Stimulated activated CD4-positive, alpha-beta T cell treated with anti-CD3 and anti-CD28 coated beads, Interleukin-4, amount 100 ng/mL, for 1 hour (primary cell): ENCODE measurements at regions not wholly inside any gene's neighbourhood (a gene's known extent, or its start where the extent isn't known, plus 50 kb on each side); places are given as distances from the start of the nearest gene placed in this dataset.
"Not testable (repeated sequence)": the region's sequence is repeated elsewhere in the genome, so short reads cannot be mapped to it uniquely, and the experiment has no call there.

Source experiments
- DNase-seq: peaks from one replicate; pipeline ENCODE4 v3.0.0-alpha.2; 2020

DNA sequence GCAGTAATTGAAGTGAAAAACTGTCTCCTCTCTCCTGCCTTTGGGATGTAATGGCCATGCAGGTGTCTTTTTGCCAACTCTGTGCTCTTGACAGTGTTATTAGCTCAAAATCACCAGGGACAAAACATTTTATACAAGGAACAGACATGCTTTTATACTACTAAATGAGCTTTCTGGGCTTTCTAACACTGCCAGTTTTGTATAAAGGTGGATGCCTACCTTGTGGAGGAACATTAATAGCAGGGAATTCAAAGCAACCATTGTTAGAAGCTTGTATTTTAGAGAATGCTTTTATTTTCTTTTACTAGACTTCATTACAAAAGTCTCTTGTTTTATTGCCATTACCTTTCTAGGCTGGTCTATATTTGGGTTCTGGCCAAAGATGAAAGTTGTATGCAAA is 54.7 kb upstream of the ARSJ start:
- no peak for DNase-seq

- no peak for DNase-seq
These were observed 57.0 kb upstream of the ARSJ start for GRCh38 chr4:114036426-114036825.

GRCh38 chr4:114036864-114037263 is 57.4 kb upstream of the ARSJ start:
- no peak for DNase-seq

DNA sequence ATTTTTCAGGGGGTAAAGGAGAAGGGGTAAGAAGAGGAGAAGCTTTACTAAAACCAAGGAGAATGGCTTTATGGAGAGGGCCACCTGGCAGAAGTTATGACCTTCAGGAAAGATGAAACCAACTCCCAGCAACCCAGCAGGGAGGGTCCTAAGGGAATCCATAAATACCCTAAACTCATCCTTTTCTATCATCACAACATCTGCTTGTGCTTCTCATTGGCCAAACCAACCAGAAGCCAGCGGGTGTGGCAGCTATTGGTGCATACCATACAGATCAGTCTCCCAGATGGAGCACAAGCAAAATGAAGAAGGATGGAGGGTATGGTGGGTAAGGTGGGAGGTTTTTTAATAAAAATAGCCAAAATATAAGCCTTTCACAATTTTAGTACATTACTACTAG is 58.5 kb upstream of the ARSJ start:
- DNase-seq, result no peak

- no peak for DNase-seq
These were observed 59.4 kb upstream of the ARSJ start for GRCh38 chr4:114038762-114039387.

GRCh38 chr4:114040319-114041116 is 61.1 kb upstream of the ARSJ start:
- DNase-seq, result no peak

DNA sequence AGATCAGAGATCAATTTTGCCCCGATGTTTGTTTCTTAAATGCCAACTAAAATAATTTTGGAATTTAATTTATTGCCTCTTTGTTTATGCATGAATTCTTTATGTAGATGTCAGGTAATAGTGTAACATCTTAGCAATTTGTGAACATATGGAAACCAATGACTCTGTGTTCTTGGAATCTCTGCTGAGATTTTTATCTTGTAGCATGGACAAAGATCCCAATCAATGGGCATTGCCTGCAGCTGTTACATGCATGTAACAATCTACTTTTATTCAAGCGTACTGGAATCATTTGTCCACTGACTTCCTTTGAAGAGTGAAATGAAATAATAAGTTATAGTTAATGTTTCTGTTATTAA is 61.6 kb upstream of the ARSJ start:
- DNase-seq, result no peak

- DNase-seq, result no peak
These were observed 63.7 kb upstream of the ARSJ start for GRCh38 chr4:114043116-114043515.

DNA sequence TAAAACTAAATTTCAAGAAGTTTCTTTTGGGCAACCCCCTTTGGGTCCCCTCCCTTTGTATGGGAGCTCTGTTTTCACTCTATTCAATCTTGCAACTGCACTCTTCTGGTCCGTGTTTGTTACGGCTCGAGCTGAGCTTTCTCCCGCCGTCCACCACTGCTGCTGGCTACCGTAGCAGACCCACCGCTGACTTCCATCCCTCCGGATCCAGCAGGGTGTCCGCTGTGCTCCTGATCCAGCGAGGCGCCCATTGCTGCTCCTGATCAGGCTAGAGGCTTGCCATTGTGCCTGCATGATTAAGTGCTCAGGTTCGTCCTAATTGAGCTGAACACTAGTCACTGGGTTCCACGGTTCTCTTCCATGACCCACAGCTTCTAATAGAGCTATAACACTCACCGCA is 64.9 kb upstream of the ARSJ start:
- DNase-seq, result not testable (repeated sequence)

GRCh38 chr4:114046331-114046730 is 66.9 kb upstream of the ARSJ start:
- DNase-seq, result no peak

- not testable (repeated sequence) for DNase-seq
These were observed 68.7 kb upstream of the ARSJ start for GRCh38 chr4:114048154-114048553.

- DNase-seq, result no peak
These were observed 72.8 kb upstream of the ARSJ start for GRCh38 chr4:114052227-114052626.

DNA sequence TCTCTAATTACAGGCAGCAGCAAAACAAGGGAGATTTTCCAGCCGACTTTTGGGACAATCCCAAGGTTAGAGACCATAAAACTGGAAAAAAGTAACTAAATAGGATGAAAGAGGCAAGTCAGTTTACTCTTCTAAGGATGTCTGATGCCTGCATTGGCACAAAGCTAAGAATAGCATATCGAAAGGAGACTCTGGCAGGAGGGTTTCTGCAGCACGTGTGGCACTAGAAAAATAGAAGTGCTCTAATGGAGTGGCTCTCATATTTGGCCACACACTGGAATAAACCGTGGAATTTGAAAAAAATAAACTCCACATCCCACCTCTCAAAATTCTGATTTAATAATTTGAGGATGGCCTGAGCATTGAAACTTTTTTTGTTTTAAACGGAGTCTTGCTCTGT is 77.2 kb upstream of the ARSJ start:
- DNase-seq, result no peak

DNA sequence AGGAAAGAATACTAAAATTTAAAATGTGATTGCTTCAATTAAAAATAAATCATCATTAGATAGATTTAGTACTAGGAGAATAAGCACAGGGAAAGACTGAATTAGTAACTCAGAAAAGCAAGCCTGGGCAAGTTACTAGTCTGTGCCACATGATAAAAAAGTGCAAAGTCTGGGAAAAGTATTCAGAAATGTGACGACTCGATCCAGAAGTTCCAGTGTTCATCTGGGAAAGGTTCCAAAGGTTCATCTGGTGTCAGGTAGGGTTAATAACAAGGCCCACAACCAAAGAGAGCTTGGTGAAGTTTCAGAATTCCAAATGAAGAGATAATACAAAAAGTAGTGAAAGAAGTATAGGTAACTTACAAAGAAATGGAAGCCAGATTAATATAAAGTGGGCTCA is 78.3 kb upstream of the ARSJ start:
- no peak for DNase-seq

DNA sequence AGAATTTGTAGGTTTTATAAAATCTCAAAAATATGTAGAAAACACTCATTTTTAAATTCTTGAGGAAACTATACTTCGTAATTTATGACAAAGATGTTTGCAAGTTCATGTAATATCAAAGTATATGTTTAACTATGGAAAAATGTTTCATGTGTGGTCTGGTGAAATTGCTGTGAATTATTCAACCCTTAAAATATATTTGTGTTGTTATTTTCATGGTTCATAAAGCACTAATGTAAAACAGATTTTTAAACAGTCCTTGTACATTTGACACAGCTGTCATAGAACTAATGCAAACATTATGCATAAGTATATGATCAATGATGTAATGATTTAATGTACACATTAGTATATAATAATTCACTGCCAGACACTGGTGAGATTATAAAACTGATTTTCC is 83.1 kb upstream of the ARSJ start:
- DNase-seq, result no peak

DNA sequence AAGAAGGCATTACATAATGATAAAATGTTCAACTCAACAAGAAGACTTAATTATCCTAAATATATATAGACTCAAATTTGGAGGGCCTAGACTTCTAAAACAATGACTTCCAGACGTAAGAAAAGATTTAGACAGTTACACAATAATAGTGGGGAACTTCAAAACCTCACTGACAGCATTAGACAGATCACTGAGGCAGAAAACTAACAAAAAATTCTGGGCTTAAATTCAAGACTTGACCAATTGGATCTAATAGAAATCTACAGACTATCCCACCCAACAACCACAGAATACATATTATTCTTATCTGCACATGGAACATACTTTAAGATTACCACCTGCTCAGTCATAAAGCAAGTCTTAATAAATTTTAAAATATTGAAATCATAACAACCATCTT is 93.3 kb upstream of the ARSJ start:
- no peak for DNase-seq

- no peak for DNase-seq
These were observed 97.6 kb upstream of the ARSJ start for GRCh38 chr4:114076899-114077570.

DNA sequence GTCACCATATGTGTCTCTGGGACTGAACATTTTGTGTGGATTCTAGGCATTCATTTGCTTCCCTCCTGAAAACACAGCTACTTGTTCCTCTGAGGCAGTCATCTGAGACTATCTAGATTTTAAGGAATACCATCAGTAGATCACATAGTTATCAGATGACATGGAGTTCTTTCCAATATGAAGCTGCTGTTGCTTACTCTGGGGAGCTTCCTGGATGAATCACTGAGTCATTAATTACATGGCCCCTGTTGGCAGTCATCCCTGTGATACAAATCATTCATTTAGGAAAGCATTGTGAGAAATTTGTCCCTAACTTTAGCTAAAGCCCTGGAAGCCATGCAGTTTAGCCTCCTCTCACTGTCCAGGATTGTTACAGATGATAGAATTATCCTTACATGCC is 98.2 kb upstream of the ARSJ start:
- no peak for DNase-seq

- no peak for DNase-seq
These were observed 99.2 kb upstream of the ARSJ start for GRCh38 chr4:114078636-114079035.

DNA sequence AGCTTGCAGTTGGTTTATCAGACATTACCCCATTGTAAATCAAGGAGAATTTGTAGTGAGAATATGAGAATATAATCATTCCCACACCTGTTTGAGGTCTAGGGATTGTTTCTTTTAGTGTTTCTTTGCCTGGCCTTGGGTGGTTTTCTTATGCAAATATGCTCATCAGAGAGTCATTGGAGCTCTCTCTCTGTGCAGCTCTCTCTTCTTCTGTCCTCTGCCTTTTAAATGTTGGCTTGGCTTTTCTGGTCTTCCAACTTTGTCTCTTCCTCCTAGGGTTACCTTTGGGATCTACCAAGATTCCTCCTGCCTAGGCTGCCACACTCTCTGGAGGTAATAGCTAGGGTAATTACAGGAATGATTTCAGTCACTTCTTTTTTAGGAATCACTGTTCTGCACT is 102.3 kb upstream of the ARSJ start:
- DNase-seq, result no peak

DNA sequence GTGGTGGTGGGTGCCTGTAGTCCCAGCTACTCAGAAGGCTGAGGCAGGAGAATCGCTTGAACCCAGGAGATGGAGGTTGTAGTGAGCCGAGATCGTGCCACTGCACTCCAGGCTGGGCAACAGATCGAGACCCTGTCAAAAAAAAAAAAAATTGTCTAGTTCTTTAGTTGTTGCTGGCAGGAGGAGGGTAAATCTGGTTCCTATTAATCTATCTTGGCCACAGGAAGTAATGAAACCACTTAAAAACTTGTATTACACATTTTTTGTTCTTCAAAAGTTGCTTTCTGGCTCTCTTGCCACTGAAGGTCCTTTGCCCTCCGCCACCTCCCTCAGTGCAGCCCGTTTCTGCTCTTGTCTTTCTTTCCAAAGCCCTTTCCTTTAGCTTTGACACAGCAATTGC is 102.9 kb upstream of the ARSJ start:
- DNase-seq, result no peak

GRCh38 chr4:114085611-114086345 is 106.3 kb upstream of the ARSJ start:
- DNase-seq, result no peak

- DNase-seq, result no peak
These were observed 108.3 kb upstream of the ARSJ start for GRCh38 chr4:114087596-114088230.
